GM12878 (cell line): ENCODE measurements at regions not wholly inside any gene's neighbourhood (a gene's known extent, or its start where the extent isn't known, plus 50 kb on each side); places are given as distances from the start of the nearest gene placed in this dataset.

Experiments used
- BHLHE40 ChIP-seq, 2 experiments: fragments of 450-650 bp in 1 of 2; IDR thresholded peaks; 2 replicates each; pipeline ENCODE4 v1.6.1; 2011 to 2017; ENCODE audit warnings: low read depth in 2 of 2, borderline replicate concordance in 1 of 2, improper control_type of control experiment in 1 of 2, low read length in 1 of 2, mild to moderate bottlenecking in 1 of 2
- BRCA1 ChIP-seq: IDR thresholded peaks from 2 replicates; pipeline ENCODE4 v1.6.1; 2011; ENCODE audit warnings: low read depth, low read length, improper control_type of control experiment
- CBX3 ChIP-seq: fragments of 200-600 bp; sonication (generic); IDR thresholded peaks from 2 replicates; pipeline ENCODE4 v1.6.1; 2016; ENCODE audit warnings: low read depth, borderline replicate concordance
- CEBPB ChIP-seq, 2 experiments: fragments of 150-350 bp in 1 of 2; IDR thresholded peaks; 2 replicates each; pipeline ENCODE4 v1.6.1; 2012 to 2014; ENCODE audit warnings: low read depth in 2 of 2, low read length in 2 of 2, borderline replicate concordance in 1 of 2, inconsistent platforms in 1 of 2
- HDAC6 ChIP-seq: fragments of 200-600 bp; sonication (generic); IDR thresholded peaks from one replicate; pipeline ENCODE4 v1.8.0; 2017; ENCODE audit warnings: antibody characterized with exemption; ENCODE audit not compliant: unreplicated experiment
- IKZF1 ChIP-seq: fragments of 450-650 bp; conservative IDR thresholded peaks from 2 replicates; pipeline ENCODE4 v1.6.1; 2017; ENCODE audit warnings: antibody characterized with exemption, mild to moderate bottlenecking
- IKZF2 ChIP-seq, 2 experiments: fragments of 450-650 bp; IDR thresholded peaks; 2 replicates each; pipeline ENCODE4 v1.6.1; 2017; ENCODE audit warnings: mild to moderate bottlenecking in 2 of 2, moderate library complexity in 2 of 2
- KLF5 ChIP-seq: fragments of 450-650 bp; IDR thresholded peaks from 2 replicates; pipeline ENCODE4 v1.6.1; 2014; ENCODE audit warnings: mild to moderate bottlenecking; ENCODE audit not compliant: partially characterized antibody
- MTA3 ChIP-seq: IDR thresholded peaks from 2 replicates; pipeline ENCODE4 v1.6.1; 2012; ENCODE audit warnings: low read length, inconsistent platforms, borderline replicate concordance
- PAX8 ChIP-seq: fragments of 450-650 bp; IDR thresholded peaks from 2 replicates; pipeline ENCODE4 v1.6.1; 2017; ENCODE audit warnings: mild to moderate bottlenecking, moderate library complexity
- RFX5 ChIP-seq: IDR thresholded peaks from 2 replicates; pipeline ENCODE4 v1.6.1; 2011; ENCODE audit warnings: low read depth, low read length, improper control_type of control experiment
- SIN3A ChIP-seq: IDR thresholded peaks from 2 replicates; pipeline ENCODE4 v1.6.1; 2012; ENCODE audit warnings: low read depth, low read length, improper control_type of control experiment
- SMC3 ChIP-seq: IDR thresholded peaks from 2 replicates; pipeline ENCODE4 v1.6.1; 2011; ENCODE audit warnings: low read length, improper control_type of control experiment, borderline replicate concordance
- STAT3 ChIP-seq: IDR thresholded peaks from 2 replicates; pipeline ENCODE4 v1.6.1; 2011; ENCODE audit warnings: low read depth, low read length, improper control_type of control experiment
- ZNF384 ChIP-seq: IDR thresholded peaks from 2 replicates; pipeline ENCODE4 v1.6.1; 2012; ENCODE audit warnings: low read depth, mild to moderate bottlenecking, low read length, improper control_type of control experiment, borderline replicate concordance
- TF ChIP-seq, protein P1 (sequence below): fragments of 450-650 bp; formaldehyde crosslinking; IDR thresholded peaks from 2 replicates; pipeline ENCODE4 v1.4.0; 2020; ENCODE audit warnings: mild to moderate bottlenecking, moderate library complexity
- TF ChIP-seq, protein P2 (sequence below): fragments of 450-650 bp; IDR thresholded peaks from 2 replicates; pipeline ENCODE4 v1.6.1; 2017; ENCODE audit warnings: antibody characterized with exemption, mild to moderate bottlenecking, moderate library complexity
- TF ChIP-seq, protein P3 (sequence below): IDR thresholded peaks from 2 replicates; pipeline ENCODE4 v1.6.1; 2011; ENCODE audit warnings: mild to moderate bottlenecking, low read depth, low read length, moderate library complexity; ENCODE audit not compliant: insufficient replicate concordance
- TF ChIP-seq, protein P4 (sequence below): fragments of 450-650 bp; IDR thresholded peaks from 2 replicates; pipeline ENCODE4 v1.6.1; 2016; ENCODE audit warnings: mild to moderate bottlenecking

DNA sequence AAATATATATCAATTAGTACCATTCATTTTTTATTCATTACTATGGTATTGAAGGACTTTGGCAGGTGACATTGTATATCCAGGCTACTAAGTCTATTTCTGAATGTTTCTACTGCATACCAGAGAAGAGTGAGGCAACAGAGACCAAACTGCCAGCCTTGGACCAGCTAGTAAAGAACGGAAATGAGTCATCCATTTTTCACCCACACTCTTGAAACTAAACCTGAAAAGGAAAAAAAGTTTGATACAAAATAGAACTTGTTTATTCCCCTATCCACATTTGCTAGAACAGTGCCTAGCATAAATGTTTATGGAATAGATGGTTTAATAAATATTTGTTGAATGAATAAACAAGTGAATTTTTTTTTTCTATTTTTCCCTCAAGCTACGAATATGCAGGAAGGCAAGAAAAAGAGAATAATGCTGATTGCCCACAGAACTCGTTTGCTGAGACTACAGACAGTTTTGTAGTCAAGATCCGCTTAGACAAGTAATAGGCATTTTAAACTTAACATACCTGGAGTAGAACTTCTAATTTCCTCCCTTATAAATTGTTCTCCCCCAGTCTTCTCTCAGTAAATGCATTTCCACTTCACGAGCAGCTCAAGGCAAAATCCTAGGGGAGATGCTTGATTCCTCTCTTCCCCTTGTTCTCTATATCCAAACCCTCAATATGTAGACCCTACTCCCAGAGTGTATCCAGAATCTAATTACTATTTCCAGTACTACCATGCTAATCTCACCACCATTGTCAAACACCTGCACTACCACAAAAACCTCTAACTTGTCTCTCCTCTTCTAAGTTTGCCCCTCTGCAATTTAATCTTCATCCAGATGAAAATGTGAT, 146.2 kb upstream of the RASA1 start (continued):
- TF ChIP-seq, protein P1, sequence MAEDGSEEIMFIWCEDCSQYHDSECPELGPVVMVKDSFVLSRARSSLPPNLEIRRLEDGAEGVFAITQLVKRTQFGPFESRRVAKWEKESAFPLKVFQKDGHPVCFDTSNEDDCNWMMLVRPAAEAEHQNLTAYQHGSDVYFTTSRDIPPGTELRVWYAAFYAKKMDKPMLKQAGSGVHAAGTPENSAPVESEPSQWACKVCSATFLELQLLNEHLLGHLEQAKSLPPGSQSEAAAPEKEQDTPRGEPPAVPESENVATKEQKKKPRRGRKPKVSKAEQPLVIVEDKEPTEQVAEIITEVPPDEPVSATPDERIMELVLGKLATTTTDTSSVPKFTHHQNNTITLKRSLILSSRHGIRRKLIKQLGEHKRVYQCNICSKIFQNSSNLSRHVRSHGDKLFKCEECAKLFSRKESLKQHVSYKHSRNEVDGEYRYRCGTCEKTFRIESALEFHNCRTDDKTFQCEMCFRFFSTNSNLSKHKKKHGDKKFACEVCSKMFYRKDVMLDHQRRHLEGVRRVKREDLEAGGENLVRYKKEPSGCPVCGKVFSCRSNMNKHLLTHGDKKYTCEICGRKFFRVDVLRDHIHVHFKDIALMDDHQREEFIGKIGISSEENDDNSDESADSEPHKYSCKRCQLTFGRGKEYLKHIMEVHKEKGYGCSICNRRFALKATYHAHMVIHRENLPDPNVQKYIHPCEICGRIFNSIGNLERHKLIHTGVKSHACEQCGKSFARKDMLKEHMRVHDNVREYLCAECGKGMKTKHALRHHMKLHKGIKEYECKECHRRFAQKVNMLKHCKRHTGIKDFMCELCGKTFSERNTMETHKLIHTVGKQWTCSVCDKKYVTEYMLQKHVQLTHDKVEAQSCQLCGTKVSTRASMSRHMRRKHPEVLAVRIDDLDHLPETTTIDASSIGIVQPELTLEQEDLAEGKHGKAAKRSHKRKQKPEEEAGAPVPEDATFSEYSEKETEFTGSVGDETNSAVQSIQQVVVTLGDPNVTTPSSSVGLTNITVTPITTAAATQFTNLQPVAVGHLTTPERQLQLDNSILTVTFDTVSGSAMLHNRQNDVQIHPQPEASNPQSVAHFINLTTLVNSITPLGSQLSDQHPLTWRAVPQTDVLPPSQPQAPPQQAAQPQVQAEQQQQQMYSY (CRISPR knock-in tag): no peak
- TF ChIP-seq, protein P2, sequence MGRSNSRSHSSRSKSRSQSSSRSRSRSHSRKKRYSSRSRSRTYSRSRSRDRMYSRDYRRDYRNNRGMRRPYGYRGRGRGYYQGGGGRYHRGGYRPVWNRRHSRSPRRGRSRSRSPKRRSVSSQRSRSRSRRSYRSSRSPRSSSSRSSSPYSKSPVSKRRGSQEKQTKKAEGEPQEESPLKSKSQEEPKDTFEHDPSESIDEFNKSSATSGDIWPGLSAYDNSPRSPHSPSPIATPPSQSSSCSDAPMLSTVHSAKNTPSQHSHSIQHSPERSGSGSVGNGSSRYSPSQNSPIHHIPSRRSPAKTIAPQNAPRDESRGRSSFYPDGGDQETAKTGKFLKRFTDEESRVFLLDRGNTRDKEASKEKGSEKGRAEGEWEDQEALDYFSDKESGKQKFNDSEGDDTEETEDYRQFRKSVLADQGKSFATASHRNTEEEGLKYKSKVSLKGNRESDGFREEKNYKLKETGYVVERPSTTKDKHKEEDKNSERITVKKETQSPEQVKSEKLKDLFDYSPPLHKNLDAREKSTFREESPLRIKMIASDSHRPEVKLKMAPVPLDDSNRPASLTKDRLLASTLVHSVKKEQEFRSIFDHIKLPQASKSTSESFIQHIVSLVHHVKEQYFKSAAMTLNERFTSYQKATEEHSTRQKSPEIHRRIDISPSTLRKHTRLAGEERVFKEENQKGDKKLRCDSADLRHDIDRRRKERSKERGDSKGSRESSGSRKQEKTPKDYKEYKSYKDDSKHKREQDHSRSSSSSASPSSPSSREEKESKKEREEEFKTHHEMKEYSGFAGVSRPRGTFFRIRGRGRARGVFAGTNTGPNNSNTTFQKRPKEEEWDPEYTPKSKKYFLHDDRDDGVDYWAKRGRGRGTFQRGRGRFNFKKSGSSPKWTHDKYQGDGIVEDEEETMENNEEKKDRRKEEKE: no peak
- TF ChIP-seq, protein P3, sequence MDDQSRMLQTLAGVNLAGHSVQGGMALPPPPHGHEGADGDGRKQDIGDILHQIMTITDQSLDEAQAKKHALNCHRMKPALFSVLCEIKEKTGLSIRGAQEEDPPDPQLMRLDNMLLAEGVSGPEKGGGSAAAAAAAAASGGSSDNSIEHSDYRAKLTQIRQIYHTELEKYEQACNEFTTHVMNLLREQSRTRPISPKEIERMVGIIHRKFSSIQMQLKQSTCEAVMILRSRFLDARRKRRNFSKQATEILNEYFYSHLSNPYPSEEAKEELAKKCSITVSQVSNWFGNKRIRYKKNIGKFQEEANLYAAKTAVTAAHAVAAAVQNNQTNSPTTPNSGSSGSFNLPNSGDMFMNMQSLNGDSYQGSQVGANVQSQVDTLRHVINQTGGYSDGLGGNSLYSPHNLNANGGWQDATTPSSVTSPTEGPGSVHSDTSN: no peak
- TF ChIP-seq HDAC6 (no peak), IKZF1 (peak; percentile 43; the same call in 1 of the 2 replicates), BRCA1 (no peak), RFX5 (no peak), SIN3A (no peak), CBX3 (no peak), STAT3 (0 out of 2 replicates have a peak, but pooled peaks have one; percentile 31), PAX8 (no peak), SMC3 (peak; percentile 13; the same call in 1 of the 2 replicates), BHLHE40 (IDR thresholded peaks at IDR 0.05; ENCODE audit: borderline replicate concordance in 1 of 2, low read depth in 2 of 2, low read length in 1 of 2) (no peak), ZNF384 (peak; percentile 74; the same call in 1 of the 2 replicates), IKZF2 (IDR thresholded peaks at IDR 0.05) (peak; percentile 72 to 85), MTA3 (peak; percentile 81), CEBPB (IDR thresholded peaks at IDR 0.05; ENCODE audit: borderline replicate concordance in 1 of 2, low read depth in 2 of 2, low read length in 2 of 2) (no peak; a peak in 1 of 4 replicates), KLF5 (no peak)
- TF ChIP-seq, protein P4, sequence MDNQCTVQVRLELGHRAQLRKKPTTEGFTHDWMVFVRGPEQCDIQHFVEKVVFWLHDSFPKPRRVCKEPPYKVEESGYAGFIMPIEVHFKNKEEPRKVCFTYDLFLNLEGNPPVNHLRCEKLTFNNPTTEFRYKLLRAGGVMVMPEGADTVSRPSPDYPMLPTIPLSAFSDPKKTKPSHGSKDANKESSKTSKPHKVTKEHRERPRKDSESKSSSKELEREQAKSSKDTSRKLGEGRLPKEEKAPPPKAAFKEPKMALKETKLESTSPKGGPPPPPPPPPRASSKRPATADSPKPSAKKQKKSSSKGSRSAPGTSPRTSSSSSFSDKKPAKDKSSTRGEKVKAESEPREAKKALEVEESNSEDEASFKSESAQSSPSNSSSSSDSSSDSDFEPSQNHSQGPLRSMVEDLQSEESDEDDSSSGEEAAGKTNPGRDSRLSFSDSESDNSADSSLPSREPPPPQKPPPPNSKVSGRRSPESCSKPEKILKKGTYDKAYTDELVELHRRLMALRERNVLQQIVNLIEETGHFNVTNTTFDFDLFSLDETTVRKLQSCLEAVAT: 0 out of 2 replicates have a peak, but pooled peaks have one; percentile 39
